Vagina (tissue), 2 donors: ENCODE measurements at regions not wholly inside any gene's neighbourhood (a gene's known extent, or its start where the extent isn't known, plus 50 kb on each side); places are given as distances from the start of the nearest gene placed in this dataset.

Source experiments
- CTCF ChIP-seq, 3 experiments: fragments of 450-650 bp in 2 of 3; fragments of 200-600 bp in 1 of 3; sonication (generic) in 1 of 3; IDR thresholded peaks; one replicate each; pipeline ENCODE4 v1.5.1; 2017 to 2019; ENCODE audit warnings: antibody characterized with exemption in 3 of 3, mild to moderate bottlenecking in 2 of 3, moderate library complexity in 2 of 3
- POLR2A ChIP-seq, 2 donors: fragments of 450-650 bp; IDR thresholded peaks; one replicate each; pipeline ENCODE4 v1.6.1; 2017; ENCODE audit warnings: antibody characterized with exemption in 2 of 2, mild to moderate bottlenecking in 2 of 2, moderate library complexity in 2 of 2
- POLR2AphosphoS5 ChIP-seq, 2 donors: sonication (generic); formaldehyde crosslinking; IDR thresholded peaks; one replicate each; pipeline ENCODE4 v1.9.0; 2017; ENCODE audit warnings: antibody characterized with exemption in 2 of 2, mild to moderate bottlenecking in 2 of 2, low read depth in 1 of 2; ENCODE audit not compliant: insufficient read depth in 1 of 2

GRCh38 chr7:91355695-91356435 lies 91.6 kb downstream of the FZD1 start:
- TF ChIP-seq CTCF (IDR thresholded peaks at IDR 0.05) (no peak), POLR2A (IDR thresholded peaks at IDR 0.05) (no peak), POLR2AphosphoS5 (IDR thresholded peaks at IDR 0.05; ENCODE audit: insufficient read depth in 1 of 2, low read depth in 1 of 2) (no peak)
